CD8-positive, alpha-beta memory T cell (primary cell): ENCODE measurements at regions not wholly inside any gene's neighbourhood (a gene's known extent, or its start where the extent isn't known, plus 50 kb on each side); places are given as distances from the start of the nearest gene placed in this dataset.
"Not testable (repeated sequence)": the region's sequence is repeated elsewhere in the genome, so short reads cannot be mapped to it uniquely, and the experiment has no call there.

Source experiments
- CTCF ChIA-PET: fragments of 350-600 bp; sonication (Branson Sonifier 250); formaldehyde crosslinking; loops from one replicate; lab custom pipeline; 2021; ENCODE audit warnings: antibody characterized with exemption; lab: Charles Lee
- POLR2A ChIA-PET: fragments of 350-600 bp; sonication (Branson Sonifier 250); formaldehyde crosslinking; loops from one replicate; lab custom pipeline; 2021; ENCODE audit warnings: antibody characterized with exemption; lab: Charles Lee
- DNase-seq, 5 donors: peaks; one replicate each; pipeline versions ENCODE4 v3.0.0 to v3.0.0-alpha.2; 2020 to 2022; ENCODE audit warnings: mixed read lengths in 1 of 5
- H3K27ac ChIP-seq: one replicate; pipeline ENCODE4 v1.7.0; 2013; ENCODE audit warnings: low read depth, mild to moderate bottlenecking, low read length, moderate library complexity
- H3K27me3 ChIP-seq: 2 replicates; pipeline ENCODE4 v1.7.0; 2013; ENCODE audit warnings: low read length, mild to moderate bottlenecking; ENCODE audit not compliant: insufficient read depth, poor library complexity, severe bottlenecking
- H3K36me3 ChIP-seq: 2 replicates; pipeline ENCODE4 v1.7.0; 2013; ENCODE audit warnings: mild to moderate bottlenecking, low read length, moderate library complexity; ENCODE audit not compliant: insufficient read depth
- H3K4me1 ChIP-seq: 2 replicates; pipeline ENCODE4 v1.7.0; 2013; ENCODE audit warnings: mild to moderate bottlenecking, low read length, moderate library complexity; ENCODE audit not compliant: insufficient read depth
- H3K4me3 ChIP-seq: 2 replicates; pipeline ENCODE4 v1.7.0; 2013; ENCODE audit warnings: mild to moderate bottlenecking, low read length
- H3K9me3 ChIP-seq: 2 replicates; pipeline ENCODE4 v1.7.0; 2013; ENCODE audit warnings: mild to moderate bottlenecking, low read length
- H3K27ac Mint-ChIP-seq, 8 donors: one replicate each; pipeline ENCODE4 v1.8.0; 2020 to 2021; ENCODE audit warnings: mixed read lengths in 8 of 8, mild to moderate bottlenecking in 6 of 8, inconsistent platforms in 3 of 8, moderate library complexity in 3 of 8
- H3K27me3 Mint-ChIP-seq, 2 donors: one replicate each; pipeline ENCODE4 v1.8.0; 2020 to 2021; ENCODE audit warnings: mixed read lengths in 2 of 2, mild to moderate bottlenecking in 1 of 2, moderate library complexity in 1 of 2
- H3K36me3 Mint-ChIP-seq, 3 donors: one replicate each; pipeline ENCODE4 v1.8.0; 2020 to 2021; ENCODE audit warnings: mixed read lengths in 3 of 3, inconsistent platforms in 1 of 3, mild to moderate bottlenecking in 1 of 3
- H3K4me1 Mint-ChIP-seq, 3 donors: one replicate each; pipeline ENCODE4 v1.8.0; 2020 to 2021; ENCODE audit warnings: mixed read lengths in 3 of 3, inconsistent platforms in 1 of 3, mild to moderate bottlenecking in 1 of 3
- H3K4me3 Mint-ChIP-seq, 7 donors: one replicate each; pipeline ENCODE4 v1.8.0; 2020 to 2021; ENCODE audit warnings: mixed read lengths in 7 of 7, mild to moderate bottlenecking in 6 of 7, moderate library complexity in 4 of 7, inconsistent platforms in 2 of 7
- H3K9me3 Mint-ChIP-seq, 5 donors: one replicate each; pipeline ENCODE4 v1.8.0; 2020 to 2022; ENCODE audit warnings: mixed read lengths in 5 of 5, mild to moderate bottlenecking in 3 of 5, moderate library complexity in 2 of 5, inconsistent platforms in 1 of 5

DNA sequence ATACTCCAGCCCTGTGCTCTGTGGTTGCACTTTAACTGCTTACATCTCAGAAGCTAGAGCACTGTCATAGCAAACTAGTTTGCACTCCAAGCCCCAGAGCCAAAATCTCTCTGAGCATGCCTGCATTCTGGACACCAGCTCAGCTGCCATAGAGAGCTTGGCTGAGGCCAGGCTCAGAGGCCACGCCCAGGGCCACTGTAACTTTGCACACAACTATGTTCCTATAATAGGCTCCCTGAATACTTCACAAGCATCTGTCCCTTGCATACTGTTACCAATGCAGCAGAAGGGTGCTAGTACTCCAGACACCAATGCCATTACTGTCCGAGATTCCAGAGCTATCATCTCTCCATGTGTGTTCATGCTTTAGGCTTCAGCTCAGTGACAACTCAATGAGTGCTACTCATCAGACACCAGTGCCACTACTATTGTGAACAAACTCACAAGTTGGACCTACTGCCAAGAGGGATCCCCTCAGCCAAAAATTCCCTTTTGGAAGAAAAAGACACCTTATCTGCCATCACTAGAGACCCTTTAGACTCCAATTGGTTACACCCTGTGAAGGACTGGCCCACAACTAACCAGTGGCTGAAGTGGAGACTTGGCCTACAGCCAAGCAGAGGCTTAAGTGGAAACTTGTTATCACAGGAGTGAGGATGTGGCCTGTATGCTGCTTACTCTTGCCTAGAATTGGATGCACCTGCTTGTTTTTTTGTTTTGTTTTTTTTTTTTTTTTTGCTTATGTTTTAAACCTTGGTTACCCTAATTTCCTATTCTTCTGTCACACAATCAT lies 211.6 kb upstream of the MAGI2 start:
- Histone ChIP-seq H3K36me3 (no peaks in the 10 kb centered on the region), H3K27ac (no peak overlapping the region), H3K4me1 (no peaks in the 10 kb centered on the region), H3K4me3 (no peak overlapping the region), H3K27me3 (no peaks in the 10 kb centered on the region), H3K9me3 (no peaks in the 10 kb centered on the region)
- peaks cover 3 to 25% (median 6%) of the 10 kb centered on the region in 5 donors for H3K9me3 Mint-ChIP-seq
- ChIA-PET CTCF (no interaction called here), POLR2A (no interaction called here)
- H3K36me3 Mint-ChIP-seq, result no peaks in the 10 kb centered on the region
- no peak for DNase-seq
- no peak overlapping the region for H3K4me3 Mint-ChIP-seq
- H3K27me3 Mint-ChIP-seq, result no peaks in the 10 kb centered on the region
- no peak overlapping the region for H3K27ac Mint-ChIP-seq
- no peaks in the 10 kb centered on the region for H3K4me1 Mint-ChIP-seq

GRCh38 chr7:79658304-79658703 lies 204.8 kb upstream of the MAGI2 start:
- CTCF ChIA-PET, result no interaction called here
- H3K4me1 ChIP-seq, result no peaks in the 10 kb centered on the region
- H3K4me1 Mint-ChIP-seq, result no peaks in the 10 kb centered on the region
- H3K4me3 Mint-ChIP-seq, result no peak overlapping the region
- no peaks in the 10 kb centered on the region for H3K27me3 Mint-ChIP-seq
- H3K36me3 ChIP-seq, result no peaks in the 10 kb centered on the region
- POLR2A ChIA-PET, result no interaction called here
- H3K4me3 ChIP-seq, result no peak overlapping the region
- no peaks in the 10 kb centered on the region for H3K36me3 Mint-ChIP-seq
- H3K27ac Mint-ChIP-seq, result no peak overlapping the region
- peaks cover 0 to 8% (median 6%) of the 10 kb centered on the region in 5 donors for H3K9me3 Mint-ChIP-seq
- no peaks in the 10 kb centered on the region for H3K9me3 ChIP-seq
- H3K27ac ChIP-seq, result no peak overlapping the region
- H3K27me3 ChIP-seq, result no peaks in the 10 kb centered on the region
- DNase-seq, result no peak

DNA sequence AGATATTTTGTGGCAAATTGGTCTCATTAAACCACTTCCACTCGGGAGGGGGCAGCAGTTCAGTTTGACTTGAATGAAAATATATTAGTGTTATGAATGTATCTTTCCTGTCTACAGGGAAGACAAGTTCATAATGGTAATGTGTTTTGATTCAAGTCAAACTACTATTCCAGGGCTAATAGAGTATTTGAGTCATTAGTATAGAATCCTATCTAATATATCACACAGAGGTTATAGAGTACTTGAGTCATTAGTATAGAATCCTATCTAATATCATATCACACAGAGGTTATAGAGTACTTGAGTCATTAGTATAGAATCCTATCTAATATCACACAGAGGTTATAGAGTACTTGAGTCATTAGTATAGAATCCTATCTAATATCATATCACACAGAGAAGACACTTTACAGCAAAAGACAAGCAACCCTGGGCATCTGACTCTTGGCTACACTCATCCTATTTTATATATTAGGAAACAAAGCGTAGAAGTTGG lies 199.7 kb upstream of the MAGI2 start:
- Mint-ChIP-seq H3K4me1 (no peaks in the 10 kb centered on the region), H3K9me3 (peaks cover 3 to 13% (median 6%) of the 10 kb centered on the region in 5 donors), H3K36me3 (no peaks in the 10 kb centered on the region), H3K4me3 (no peak overlapping the region), H3K27ac (no peak overlapping the region), H3K27me3 (no peaks in the 10 kb centered on the region)
- H3K27ac ChIP-seq, result no peak overlapping the region
- CTCF ChIA-PET, result no interaction called here
- POLR2A ChIA-PET, result no interaction called here
- DNase-seq, result no peak
- H3K36me3 ChIP-seq, result no peaks in the 10 kb centered on the region
- no peaks in the 10 kb centered on the region for H3K4me1 ChIP-seq
- H3K9me3 ChIP-seq, result no peaks in the 10 kb centered on the region
- no peaks in the 10 kb centered on the region for H3K27me3 ChIP-seq
- no peak overlapping the region for H3K4me3 ChIP-seq

DNA sequence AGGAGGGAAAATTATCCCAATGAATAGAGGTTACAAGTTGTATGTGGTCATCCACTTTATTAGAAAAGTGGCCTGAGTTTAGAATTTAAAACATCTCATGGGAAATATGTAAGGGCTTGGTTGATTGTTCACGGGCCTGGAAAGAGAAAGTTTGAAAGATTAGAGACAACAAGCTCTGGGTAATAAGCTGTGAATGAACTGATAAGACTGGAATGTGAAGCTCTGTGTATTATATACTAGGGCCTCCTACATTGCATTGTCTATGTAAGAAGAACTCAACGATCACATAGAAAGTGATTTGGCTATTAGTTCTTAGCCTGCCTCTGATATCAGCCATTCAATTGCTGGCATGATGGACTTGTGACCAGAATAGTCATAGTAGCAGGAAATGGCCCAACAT lies 199.2 kb upstream of the MAGI2 start:
- CTCF ChIA-PET, result no interaction called here
- Histone ChIP-seq H3K36me3 (no peaks in the 10 kb centered on the region), H3K4me3 (no peak overlapping the region), H3K27ac (no peak overlapping the region), H3K27me3 (no peaks in the 10 kb centered on the region), H3K4me1 (no peaks in the 10 kb centered on the region), H3K9me3 (no peaks in the 10 kb centered on the region)
- H3K4me3 Mint-ChIP-seq, result no peak overlapping the region
- peaks cover 3 to 13% (median 6%) of the 10 kb centered on the region in 5 donors for H3K9me3 Mint-ChIP-seq
- POLR2A ChIA-PET, result no interaction called here
- no peak overlapping the region for H3K27ac Mint-ChIP-seq
- H3K27me3 Mint-ChIP-seq, result no peaks in the 10 kb centered on the region
- no peaks in the 10 kb centered on the region for H3K36me3 Mint-ChIP-seq
- H3K4me1 Mint-ChIP-seq, result no peaks in the 10 kb centered on the region
- no peak for DNase-seq

DNA sequence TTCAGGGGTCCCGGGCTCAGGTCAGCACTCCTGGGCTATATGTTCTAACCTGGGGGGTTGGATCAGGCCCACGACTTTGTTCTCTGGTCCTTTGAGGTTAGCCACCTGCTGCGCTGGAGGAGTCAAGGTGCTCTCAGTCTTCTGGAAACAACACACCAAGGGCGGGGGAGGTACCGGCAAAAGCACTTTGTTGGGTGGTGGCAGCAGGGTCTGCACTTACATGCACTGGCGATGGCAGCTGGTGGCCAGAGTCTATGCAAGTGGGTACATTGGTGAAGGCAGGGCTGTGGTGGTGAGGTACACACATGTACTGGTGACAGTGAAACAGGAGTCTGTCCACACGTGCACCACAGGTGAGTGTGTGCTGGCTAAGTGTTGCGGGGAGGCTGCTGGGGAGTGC lies 194.2 kb upstream of the MAGI2 start:
- ChIA-PET POLR2A (no interaction called here), CTCF (no interaction called here)
- no peak overlapping the region for H3K4me3 ChIP-seq
- H3K4me3 Mint-ChIP-seq, result no peak overlapping the region
- no peak overlapping the region for H3K27ac Mint-ChIP-seq
- no peaks in the 10 kb centered on the region for H3K9me3 ChIP-seq
- H3K4me1 Mint-ChIP-seq, result no peaks in the 10 kb centered on the region
- H3K9me3 Mint-ChIP-seq, result peaks cover 3 to 21% (median 17%) of the 10 kb centered on the region in 5 donors
- DNase-seq, result peak in 1 of 5 donors; percentile 47
- no peaks in the 10 kb centered on the region for H3K36me3 Mint-ChIP-seq
- H3K36me3 ChIP-seq, result no peaks in the 10 kb centered on the region
- H3K27ac ChIP-seq, result no peak overlapping the region
- H3K27me3 Mint-ChIP-seq, result no peaks in the 10 kb centered on the region
- H3K27me3 ChIP-seq, result no peaks in the 10 kb centered on the region
- H3K4me1 ChIP-seq, result no peaks in the 10 kb centered on the region

GRCh38 chr7:79646278-79646677 lies 192.8 kb upstream of the MAGI2 start:
- no peaks in the 10 kb centered on the region for H3K27me3 ChIP-seq
- no peaks in the 10 kb centered on the region for H3K4me1 ChIP-seq
- H3K4me3 ChIP-seq, result no peak overlapping the region
- H3K27ac ChIP-seq, result no peak overlapping the region
- H3K27ac Mint-ChIP-seq, result no peak overlapping the region
- no peak overlapping the region for H3K4me3 Mint-ChIP-seq
- no peaks in the 10 kb centered on the region for H3K4me1 Mint-ChIP-seq
- H3K9me3 ChIP-seq, result no peaks in the 10 kb centered on the region
- POLR2A ChIA-PET, result no interaction called here
- no peaks in the 10 kb centered on the region for H3K36me3 Mint-ChIP-seq
- DNase-seq, result no peak
- H3K36me3 ChIP-seq, result no peaks in the 10 kb centered on the region
- CTCF ChIA-PET, result no interaction called here
- H3K27me3 Mint-ChIP-seq, result no peaks in the 10 kb centered on the region
- H3K9me3 Mint-ChIP-seq, result peaks cover 10 to 21% (median 13%) of the 10 kb centered on the region in 5 donors

DNA sequence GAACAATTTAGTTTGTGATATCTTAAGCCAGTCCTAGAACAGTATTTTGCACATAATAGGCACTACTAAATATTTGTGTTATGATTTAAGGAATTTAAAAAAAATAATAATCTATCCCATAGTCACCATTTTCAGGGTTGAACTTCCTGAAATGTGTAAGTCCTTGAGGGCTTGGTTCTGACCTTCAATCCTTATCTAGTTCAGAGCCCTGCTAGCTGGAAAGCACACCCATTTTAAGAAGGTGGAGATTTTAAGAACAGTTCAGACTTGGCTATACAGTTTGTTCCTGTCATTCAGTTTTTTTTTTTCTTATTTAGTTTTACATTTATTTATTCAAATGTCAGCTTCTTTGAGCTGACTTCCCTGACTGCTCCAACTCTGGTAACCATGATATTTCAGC lies 183.4 kb upstream of the MAGI2 start:
- H3K36me3 Mint-ChIP-seq, result no peaks in the 10 kb centered on the region
- Histone ChIP-seq H3K36me3 (no peaks in the 10 kb centered on the region), H3K27ac (no peak overlapping the region), H3K4me3 (no peak overlapping the region), H3K9me3 (no peaks in the 10 kb centered on the region), H3K4me1 (no peaks in the 10 kb centered on the region), H3K27me3 (no peaks in the 10 kb centered on the region)
- no peak for DNase-seq
- no peaks in the 10 kb centered on the region for H3K4me1 Mint-ChIP-seq
- no peak overlapping the region for H3K4me3 Mint-ChIP-seq
- no peak overlapping the region for H3K27ac Mint-ChIP-seq
- CTCF ChIA-PET, result no interaction called here
- peaks cover 7 to 21% (median 9%) of the 10 kb centered on the region in 5 donors for H3K9me3 Mint-ChIP-seq
- POLR2A ChIA-PET, result no interaction called here
- no peaks in the 10 kb centered on the region for H3K27me3 Mint-ChIP-seq

GRCh38 chr7:79625921-79626320 lies 172.5 kb upstream of the MAGI2 start:
- H3K9me3 ChIP-seq, H3K27me3 Mint-ChIP-seq, CTCF ChIA-PET, DNase-seq, POLR2A ChIA-PET, H3K27me3 ChIP-seq, H3K4me3 ChIP-seq, H3K4me1 Mint-ChIP-seq, H3K36me3 Mint-ChIP-seq, H3K27ac ChIP-seq, H3K36me3 ChIP-seq, H3K27ac Mint-ChIP-seq, H3K4me1 ChIP-seq, H3K4me3 Mint-ChIP-seq: not testable (repeated sequence)
- peaks cover 0 to 19% (median 0%) of the 10 kb centered on the region in 5 donors for H3K9me3 Mint-ChIP-seq
